AG04450 (cell line): ENCODE measurements at regions not wholly inside any gene's neighbourhood (a gene's known extent, or its start where the extent isn't known, plus 50 kb on each side); places are given as distances from the start of the nearest gene placed in this dataset.

Experiments
- CTCF ChIA-PET: fragments of 300-600, 350-600 bp; formaldehyde crosslinking; extraction: SDS; loops from one replicate; lab custom pipeline; 2022; ENCODE audit warnings: antibody characterized with exemption, inconsistent platforms; lab: Charles Lee
- POLR2A ChIA-PET: fragments of 350-600 bp; formaldehyde crosslinking; extraction: SDS; loops from one replicate; lab custom pipeline; 2021; ENCODE audit warnings: antibody characterized with exemption, inconsistent platforms; lab: Yijun Ruan, JAX
- DNase-seq: peaks from one replicate; pipeline ENCODE4 v3.0.0-alpha.2; 2011; ENCODE audit warnings: low read depth, low spot score
- H3K27ac ChIP-seq: one replicate; pipeline ENCODE4 v1.5.1; 2012; ENCODE audit warnings: low read depth, low read length, control low read depth
- H3K27me3 ChIP-seq: one replicate; pipeline ENCODE4 v1.6.0; 2012; ENCODE audit warnings: low read length; ENCODE audit not compliant: control insufficient read depth, insufficient read depth
- H3K4me3 ChIP-seq: 2 replicates; pipeline ENCODE4 v1.5.1; 2011; ENCODE audit warnings: mild to moderate bottlenecking, low read depth, low read length, control low read depth
- H3K9me3 ChIP-seq: 2 replicates; pipeline ENCODE4 v1.5.1; 2012; ENCODE audit warnings: low read length; ENCODE audit not compliant: control insufficient read depth, insufficient read depth
- CTCF ChIP-seq: IDR thresholded peaks from 2 replicates; pipeline ENCODE4 v1.5.1; 2011; ENCODE audit warnings: low read depth, low read length, control low read depth, inconsistent platforms

- TF ChIP-seq CTCF = no peak
- H3K4me3 ChIP-seq = no peak overlapping the region
- ChIA-PET POLR2A (no interaction called here), CTCF (no interaction called here)
- H3K27me3 ChIP-seq = no peaks in the 10 kb centered on the region
- no peak overlapping the region for H3K27ac ChIP-seq
- no peak for DNase-seq
- peaks cover 15% of the 10 kb centered on the region for H3K9me3 ChIP-seq
Observed at GRCh38 chr7:20862554-20862953, 75.9 kb upstream of the SP8 start.

GRCh38 chr7:20864221-20864620, 77.5 kb upstream of the SP8 start:
- H3K4me3 ChIP-seq = no peak overlapping the region
- CTCF ChIA-PET = no interaction called here

GRCh38 chr7:20865684-20866083, 79.0 kb upstream of the SP8 start:
- no peak overlapping the region for H3K27ac ChIP-seq
- ChIA-PET POLR2A (no interaction called here), CTCF (no interaction called here)
- H3K27me3 ChIP-seq = no peaks in the 10 kb centered on the region
- no peak overlapping the region for H3K4me3 ChIP-seq
- DNase-seq = no peak
- no peak for TF ChIP-seq CTCF
- H3K9me3 ChIP-seq = peaks cover 6% of the 10 kb centered on the region

More at GRCh38 chr7:20864221-20864620, 77.5 kb upstream of the SP8 start:
- DNase-seq = no peak
- Histone ChIP-seq H3K27me3 (no peaks in the 10 kb centered on the region), H3K9me3 (peaks cover 9% of the 10 kb centered on the region), H3K27ac (no peak overlapping the region)
- TF ChIP-seq CTCF = no peak
- POLR2A ChIA-PET = no interaction called here

GRCh38 chr7:20870977-20871376, 84.3 kb upstream of the SP8 start:
- no peak for TF ChIP-seq CTCF
- no peak overlapping the region for H3K27ac ChIP-seq
- H3K9me3 ChIP-seq = peaks cover 20% of the 10 kb centered on the region
- CTCF ChIA-PET = no interaction called here
- POLR2A ChIA-PET = no interaction called here
- H3K27me3 ChIP-seq = no peaks in the 10 kb centered on the region
- H3K4me3 ChIP-seq = no peak overlapping the region
- DNase-seq = no peak

GRCh38 chr7:20892776-20893175, 106.1 kb upstream of the SP8 start:
- POLR2A ChIA-PET = no interaction called here
- no peak for TF ChIP-seq CTCF
- H3K27me3 ChIP-seq = no peaks in the 10 kb centered on the region
- H3K9me3 ChIP-seq = peaks cover 7% of the 10 kb centered on the region
- CTCF ChIA-PET = no interaction called here
- no peak for DNase-seq
- H3K27ac ChIP-seq = no peak overlapping the region
- H3K4me3 ChIP-seq = no peak overlapping the region
